ENCODE measurements at regions not wholly inside any gene's neighbourhood (a gene's known extent, or its start where the extent isn't known, plus 50 kb on each side); places are given as distances from the start of the nearest gene placed in this dataset.

- Histone ChIP-seq H3K36me3 (ENCODE audit: insufficient read depth, low read length) (no peaks in the 10 kb centered on the region), H3K4me3 (ENCODE audit: insufficient read depth, low read length) (no peak overlapping the region), H2AFZ (ENCODE audit: low read length) (no peak overlapping the region), H3K4me1 (ENCODE audit: insufficient read depth, low read length) (no peaks in the 10 kb centered on the region), H3K27me3 (ENCODE audit: insufficient read depth, low read length) (no peaks in the 10 kb centered on the region), H4K20me1 (ENCODE audit: insufficient read depth, low read length) (no peaks in the 10 kb centered on the region), H3K27ac (ENCODE audit: low read depth, low read length) (no peak overlapping the region), H3K9me3 (ENCODE audit: low read depth, low read length) (peaks cover 3% of the 10 kb centered on the region), H3K79me2 (ENCODE audit: insufficient read depth, low read length) (no peaks in the 10 kb centered on the region), H3K4me2 (ENCODE audit: insufficient read depth, low read length) (no peak overlapping the region)
- no peak for DNase-seq (ENCODE audit: insufficient read length, low spot score, missing footprints)
- no peak for TF ChIP-seq CTCF (IDR thresholded peaks at IDR 0.05; ENCODE audit: extremely low read depth, low read depth, low read length)
Measured at GRCh38 chr5:171568389-171568788, 148.9 kb downstream of the FGF18 start.

GRCh38 chr5:171569065-171569712 lies 149.7 kb downstream of the FGF18 start:
- Histone ChIP-seq H3K9me3 (ENCODE audit: low read depth, low read length) (peaks cover 3% of the 10 kb centered on the region), H3K27ac (ENCODE audit: low read depth, low read length) (no peak overlapping the region), H4K20me1 (ENCODE audit: insufficient read depth, low read length) (no peaks in the 10 kb centered on the region), H3K27me3 (ENCODE audit: insufficient read depth, low read length) (no peaks in the 10 kb centered on the region), H3K4me1 (ENCODE audit: insufficient read depth, low read length) (no peaks in the 10 kb centered on the region), H2AFZ (ENCODE audit: low read length) (no peak overlapping the region), H3K36me3 (ENCODE audit: insufficient read depth, low read length) (no peaks in the 10 kb centered on the region), H3K4me2 (ENCODE audit: insufficient read depth, low read length) (no peak overlapping the region), H3K79me2 (ENCODE audit: insufficient read depth, low read length) (no peaks in the 10 kb centered on the region), H3K4me3 (ENCODE audit: insufficient read depth, low read length) (no peak overlapping the region)
- TF ChIP-seq CTCF (IDR thresholded peaks at IDR 0.05; ENCODE audit: extremely low read depth, low read depth, low read length): no peak
- no peak for DNase-seq (ENCODE audit: insufficient read length, low spot score, missing footprints)

GRCh38 chr5:171570244-171570825 lies 150.9 kb downstream of the FGF18 start:
- H3K36me3 ChIP-seq (ENCODE audit: insufficient read depth, low read length): no peaks in the 10 kb centered on the region
- no peaks in the 10 kb centered on the region for H3K79me2 ChIP-seq (ENCODE audit: insufficient read depth, low read length)
- peaks cover 3% of the 10 kb centered on the region for H3K9me3 ChIP-seq (ENCODE audit: low read depth, low read length)
- H4K20me1 ChIP-seq (ENCODE audit: insufficient read depth, low read length): no peaks in the 10 kb centered on the region
- no peak overlapping the region for H3K27ac ChIP-seq (ENCODE audit: low read depth, low read length)
- no peak overlapping the region for H3K4me3 ChIP-seq (ENCODE audit: insufficient read depth, low read length)
- TF ChIP-seq CTCF (IDR thresholded peaks at IDR 0.05; ENCODE audit: extremely low read depth, low read depth, low read length): no peak
- no peak overlapping the region for H2AFZ ChIP-seq (ENCODE audit: low read length)
- H3K4me2 ChIP-seq (ENCODE audit: insufficient read depth, low read length): no peak overlapping the region
- no peak for DNase-seq (ENCODE audit: insufficient read length, low spot score, missing footprints)
- no peaks in the 10 kb centered on the region for H3K27me3 ChIP-seq (ENCODE audit: insufficient read depth, low read length)
- H3K4me1 ChIP-seq (ENCODE audit: insufficient read depth, low read length): no peaks in the 10 kb centered on the region

- Histone ChIP-seq H4K20me1 (ENCODE audit: insufficient read depth, low read length) (no peaks in the 10 kb centered on the region), H3K4me2 (ENCODE audit: insufficient read depth, low read length) (no peak overlapping the region), H3K27me3 (ENCODE audit: insufficient read depth, low read length) (no peaks in the 10 kb centered on the region), H3K36me3 (ENCODE audit: insufficient read depth, low read length) (no peaks in the 10 kb centered on the region), H3K4me3 (ENCODE audit: insufficient read depth, low read length) (no peak overlapping the region), H2AFZ (ENCODE audit: low read length) (no peak overlapping the region), H3K27ac (ENCODE audit: low read depth, low read length) (no peak overlapping the region), H3K79me2 (ENCODE audit: insufficient read depth, low read length) (no peaks in the 10 kb centered on the region), H3K9me3 (ENCODE audit: low read depth, low read length) (peaks cover 3% of the 10 kb centered on the region), H3K4me1 (ENCODE audit: insufficient read depth, low read length) (no peaks in the 10 kb centered on the region)
- peak; percentile 94 for DNase-seq (ENCODE audit: insufficient read length, low spot score, missing footprints)
- no peak for TF ChIP-seq CTCF (IDR thresholded peaks at IDR 0.05; ENCODE audit: extremely low read depth, low read depth, low read length)
Measured at GRCh38 chr5:171571663-171572062, 152.2 kb downstream of the FGF18 start.
